ENCODE measurements at regions not wholly inside any gene's neighbourhood (a gene's known extent, or its start where the extent isn't known, plus 50 kb on each side); places are given as distances from the start of the nearest gene placed in this dataset.
"Not testable (repeated sequence)": the region's sequence is repeated elsewhere in the genome, so short reads cannot be mapped to it uniquely, and the experiment has no call there.

GRCh38 chr18:14321217-14321616 lies 189.0 kb upstream of the ZNF519 start:
- H3K4me2 ChIP-seq (ENCODE audit: unreplicated experiment); H3K9me2 ChIP-seq (ENCODE audit: insufficient read depth); H3K4me3 ChIP-seq; H3K27me3 ChIP-seq (replicated peaks; ENCODE audit: insufficient read depth); H3F3A ChIP-seq (ENCODE audit: insufficient read depth); H3K79me2 ChIP-seq (ENCODE audit: insufficient read depth); H3K9me3 ChIP-seq (ENCODE audit: low read depth); H3K4me1 ChIP-seq (ENCODE audit: insufficient read depth); H3K27ac ChIP-seq; in situ Hi-C loops (cut with MboI); H3K36me3 ChIP-seq (ENCODE audit: low read depth); DNase-seq; H4K20me1 ChIP-seq (ENCODE audit: insufficient read depth); H3K9ac ChIP-seq; H2AFZ ChIP-seq: not testable (repeated sequence)
- WGBS, 2 experiments (ENCODE audit: low coverage in 1 of 2, low lambda C conversion rate in 2 of 2, missing lambda C conversion rate in 2 of 2), result 18 to 25% methylated on average over 4 of the region's 4 CpGs

- H3K79me2 ChIP-seq (ENCODE audit: insufficient read depth); H3K4me2 ChIP-seq (ENCODE audit: unreplicated experiment); in situ Hi-C loops (cut with MboI); H3K9ac ChIP-seq; DNase-seq; H2AFZ ChIP-seq; H3F3A ChIP-seq (ENCODE audit: insufficient read depth); H3K4me1 ChIP-seq (ENCODE audit: insufficient read depth); H3K9me2 ChIP-seq (ENCODE audit: insufficient read depth); H3K4me3 ChIP-seq; H4K20me1 ChIP-seq (ENCODE audit: insufficient read depth); H3K36me3 ChIP-seq (ENCODE audit: low read depth); H3K27ac ChIP-seq; H3K9me3 ChIP-seq (ENCODE audit: low read depth); H3K27me3 ChIP-seq (replicated peaks; ENCODE audit: insufficient read depth): not testable (repeated sequence)
- WGBS, 2 experiments (ENCODE audit: low coverage in 1 of 2, low lambda C conversion rate in 2 of 2, missing lambda C conversion rate in 2 of 2), result 34 to 36% methylated on average over 7 of the region's 7 CpGs
Observed at GRCh38 chr18:14301255-14301654, 169.0 kb upstream of the ZNF519 start.

GRCh38 chr18:14295081-14295480 lies 162.8 kb upstream of the ZNF519 start:
- in situ Hi-C loops (cut with MboI); H3K9me2 ChIP-seq (ENCODE audit: insufficient read depth); DNase-seq; H3K27ac ChIP-seq; H3K27me3 ChIP-seq (replicated peaks; ENCODE audit: insufficient read depth); H3K4me3 ChIP-seq; H3K4me1 ChIP-seq (ENCODE audit: insufficient read depth); H3K79me2 ChIP-seq (ENCODE audit: insufficient read depth); H3K9ac ChIP-seq; H3K9me3 ChIP-seq (ENCODE audit: low read depth); H3K36me3 ChIP-seq (ENCODE audit: low read depth); H3K4me2 ChIP-seq (ENCODE audit: unreplicated experiment); H4K20me1 ChIP-seq (ENCODE audit: insufficient read depth); H2AFZ ChIP-seq; H3F3A ChIP-seq (ENCODE audit: insufficient read depth): not testable (repeated sequence)
- 0 to 19% methylated on average over 1 to 3 of the region's 3 CpGs for WGBS, 2 experiments (ENCODE audit: low coverage in 1 of 2, low lambda C conversion rate in 2 of 2, missing lambda C conversion rate in 2 of 2)

GRCh38 chr18:14285053-14285452 lies 152.8 kb upstream of the ZNF519 start:
- 19 to 33% methylated on average over 4 of the region's 4 CpGs for WGBS, 2 experiments (ENCODE audit: low coverage in 1 of 2, low lambda C conversion rate in 2 of 2, missing lambda C conversion rate in 2 of 2)

GRCh38 chr18:14275391-14275790 lies 143.2 kb upstream of the ZNF519 start:
- DNase-seq; H3F3A ChIP-seq (ENCODE audit: insufficient read depth); H3K27ac ChIP-seq; H3K4me2 ChIP-seq (ENCODE audit: unreplicated experiment); H3K9ac ChIP-seq; H3K4me3 ChIP-seq; in situ Hi-C loops (cut with MboI); H3K27me3 ChIP-seq (replicated peaks; ENCODE audit: insufficient read depth); H3K9me2 ChIP-seq (ENCODE audit: insufficient read depth); H3K36me3 ChIP-seq (ENCODE audit: low read depth); H3K9me3 ChIP-seq (ENCODE audit: low read depth); H2AFZ ChIP-seq; H3K4me1 ChIP-seq (ENCODE audit: insufficient read depth); H4K20me1 ChIP-seq (ENCODE audit: insufficient read depth); H3K79me2 ChIP-seq (ENCODE audit: insufficient read depth): not testable (repeated sequence)
- 22 to 41% methylated on average over 1 of the region's 1 CpG for WGBS, 2 experiments (ENCODE audit: low coverage in 1 of 2, low lambda C conversion rate in 2 of 2, missing lambda C conversion rate in 2 of 2)

More at GRCh38 chr18:14285053-14285452, 152.8 kb upstream of the ZNF519 start:
- Histone ChIP-seq H4K20me1 (ENCODE audit: insufficient read depth) (no peaks in the 10 kb centered on the region), H3F3A (ENCODE audit: insufficient read depth) (no peaks in the 10 kb centered on the region), H3K36me3 (ENCODE audit: low read depth) (no peaks in the 10 kb centered on the region), H3K4me1 (ENCODE audit: insufficient read depth) (no peaks in the 10 kb centered on the region), H3K27me3 (replicated peaks; ENCODE audit: insufficient read depth) (no peaks in the 10 kb centered on the region), H3K4me3 (no peak overlapping the region), H3K9me3 (ENCODE audit: low read depth) (no peaks in the 10 kb centered on the region), H3K79me2 (ENCODE audit: insufficient read depth) (no peaks in the 10 kb centered on the region), H3K9me2 (ENCODE audit: insufficient read depth) (no peaks in the 10 kb centered on the region), H3K4me2 (ENCODE audit: unreplicated experiment) (no peak overlapping the region), H3K27ac (no peak overlapping the region), H2AFZ (no peak overlapping the region), H3K9ac (no peak overlapping the region)
- no peak for DNase-seq
- no peak for TF ChIP-seq EZH2phosphoT487 (IDR thresholded peaks at IDR 0.05; ENCODE audit: insufficient read depth, low read depth)
- TF ChIP-seq EZH2 (IDR thresholded peaks at IDR 0.05; ENCODE audit: insufficient read depth, poor library complexity, severe bottlenecking), result no peak
- in situ Hi-C loops (cut with MboI), result no loop called here

GRCh38 chr18:14265637-14266410 lies 133.6 kb upstream of the ZNF519 start:
- H3K9me2 ChIP-seq (ENCODE audit: insufficient read depth); H4K20me1 ChIP-seq (ENCODE audit: insufficient read depth); in situ Hi-C loops (cut with MboI); H3K9ac ChIP-seq; H3K79me2 ChIP-seq (ENCODE audit: insufficient read depth); H3F3A ChIP-seq (ENCODE audit: insufficient read depth); H3K4me2 ChIP-seq (ENCODE audit: unreplicated experiment); H3K27me3 ChIP-seq (replicated peaks; ENCODE audit: insufficient read depth); DNase-seq; H3K4me3 ChIP-seq; H3K9me3 ChIP-seq (ENCODE audit: low read depth); H3K36me3 ChIP-seq (ENCODE audit: low read depth); H3K4me1 ChIP-seq (ENCODE audit: insufficient read depth); H3K27ac ChIP-seq; H2AFZ ChIP-seq: not testable (repeated sequence)
- 2 to 6% methylated on average over 6 of the region's 6 CpGs for WGBS, 2 experiments (ENCODE audit: low coverage in 1 of 2, low lambda C conversion rate in 2 of 2, missing lambda C conversion rate in 2 of 2)

GRCh38 chr18:14262786-14263185 lies 130.6 kb upstream of the ZNF519 start:
- H3K9me3 ChIP-seq (ENCODE audit: low read depth); H3F3A ChIP-seq (ENCODE audit: insufficient read depth); H3K27ac ChIP-seq; in situ Hi-C loops (cut with MboI); H4K20me1 ChIP-seq (ENCODE audit: insufficient read depth); H3K4me2 ChIP-seq (ENCODE audit: unreplicated experiment); H3K4me3 ChIP-seq; H2AFZ ChIP-seq; DNase-seq; H3K9me2 ChIP-seq (ENCODE audit: insufficient read depth); H3K9ac ChIP-seq; H3K27me3 ChIP-seq (replicated peaks; ENCODE audit: insufficient read depth); H3K79me2 ChIP-seq (ENCODE audit: insufficient read depth); H3K4me1 ChIP-seq (ENCODE audit: insufficient read depth); H3K36me3 ChIP-seq (ENCODE audit: low read depth): not testable (repeated sequence)
- 33 to 35% methylated on average over 3 of the region's 3 CpGs for WGBS, 2 experiments (ENCODE audit: low coverage in 1 of 2, low lambda C conversion rate in 2 of 2, missing lambda C conversion rate in 2 of 2)

Measured in GM23248 (cell line).